Myocyte (in vitro differentiated cells): ENCODE measurements at regions not wholly inside any gene's neighbourhood (a gene's known extent, or its start where the extent isn't known, plus 50 kb on each side); places are given as distances from the start of the nearest gene placed in this dataset.
"Not testable (repeated sequence)": the region's sequence is repeated elsewhere in the genome, so short reads cannot be mapped to it uniquely, and the experiment has no call there.

ENCODE experiments used
- DNase-seq: peaks from one replicate; pipeline ENCODE4 v3.0.0-alpha.2; 2012; ENCODE audit warnings: low read depth

DNA sequence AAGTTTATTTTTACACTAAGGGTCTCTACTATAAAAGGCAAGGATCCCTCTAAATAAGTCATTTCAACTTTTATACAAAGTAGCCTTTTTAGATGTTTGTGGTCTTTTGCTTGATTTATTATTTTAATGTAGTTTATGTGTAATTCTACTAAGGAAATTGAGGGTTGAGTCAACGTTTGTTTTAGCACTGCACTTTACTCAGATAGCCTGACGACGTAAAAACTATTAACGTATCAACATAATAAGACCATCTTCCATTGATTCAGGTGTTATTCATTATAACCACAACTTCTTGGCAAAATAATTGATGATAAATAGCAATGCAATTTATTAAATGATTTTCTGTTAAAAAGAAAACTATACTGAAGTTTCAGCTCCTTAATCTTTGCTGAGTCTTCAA is 1103.6 kb upstream of the ACVR2A start:
- DNase-seq = no peak

DNA sequence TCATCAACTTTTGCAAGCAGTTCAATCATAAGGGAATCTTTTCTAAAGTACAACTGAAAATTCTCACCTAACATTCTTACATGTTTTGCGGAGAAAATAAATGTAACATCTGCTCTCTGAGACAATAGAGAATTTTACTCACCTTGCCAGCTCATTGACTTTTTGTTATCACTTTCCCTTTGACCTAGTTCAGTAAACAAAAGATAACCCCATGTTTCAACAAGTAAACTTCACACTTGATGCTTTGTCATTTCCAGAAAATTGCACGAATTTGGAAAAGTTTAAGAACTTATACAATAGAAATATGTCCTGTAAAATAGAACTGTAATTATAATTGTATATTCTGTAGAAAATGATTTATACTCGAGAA is 1110.0 kb upstream of the ACVR2A start:
- no peak for DNase-seq

DNA sequence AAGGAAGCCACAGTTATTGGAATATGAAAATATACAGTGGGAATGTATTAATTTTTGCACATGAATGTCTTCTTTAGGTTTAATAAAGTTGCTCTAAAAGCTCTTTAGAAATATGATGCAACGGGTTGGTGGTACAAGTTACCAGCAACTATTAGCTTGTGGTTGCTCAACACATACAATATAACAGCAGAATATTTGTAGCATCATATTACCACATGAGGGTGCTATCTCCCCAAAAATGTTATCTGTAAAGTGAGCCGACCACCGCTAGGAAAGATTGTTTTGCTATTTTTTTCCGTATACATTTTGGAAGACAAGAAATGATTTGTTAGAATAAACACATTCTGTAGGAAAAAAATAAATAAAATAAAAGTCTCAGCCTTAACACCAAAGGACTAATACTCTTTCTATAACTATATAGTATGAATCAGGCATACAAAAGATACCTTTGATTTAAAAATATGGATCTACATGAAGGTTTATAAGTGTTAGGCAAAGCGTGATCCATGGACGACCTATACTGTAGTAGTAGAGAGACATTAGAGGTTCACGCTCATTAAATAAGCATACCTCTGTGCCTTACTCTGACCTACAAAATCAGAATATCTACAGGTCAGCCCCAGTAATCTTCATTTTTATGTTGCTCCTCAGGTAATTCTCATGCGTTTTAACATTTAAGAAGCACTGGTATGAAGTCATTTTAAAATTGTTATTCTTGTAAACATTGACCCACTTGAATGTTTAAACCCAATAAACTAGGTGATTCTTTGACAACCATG is 1110.6 kb upstream of the ACVR2A start:
- peak; percentile 80 for DNase-seq

DNA sequence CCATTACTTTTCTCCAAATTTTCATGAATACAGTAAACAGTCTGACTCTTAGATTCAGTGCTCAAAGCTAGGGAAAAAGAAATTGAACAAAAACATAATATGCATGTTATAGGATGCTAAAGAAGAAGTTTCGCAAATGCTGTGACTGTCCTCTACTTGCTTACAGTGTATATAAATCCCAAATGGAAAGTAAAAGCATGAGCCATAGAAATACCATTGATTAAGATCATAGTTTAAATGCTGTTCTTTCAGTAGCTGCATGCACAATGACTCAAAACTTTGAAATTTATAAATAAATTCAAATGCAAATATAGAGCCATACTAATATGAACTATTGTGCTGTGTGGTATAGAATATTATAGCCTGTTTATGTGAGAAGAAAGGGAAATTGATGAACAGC is 1113.9 kb upstream of the ACVR2A start:
- DNase-seq = no peak

DNA sequence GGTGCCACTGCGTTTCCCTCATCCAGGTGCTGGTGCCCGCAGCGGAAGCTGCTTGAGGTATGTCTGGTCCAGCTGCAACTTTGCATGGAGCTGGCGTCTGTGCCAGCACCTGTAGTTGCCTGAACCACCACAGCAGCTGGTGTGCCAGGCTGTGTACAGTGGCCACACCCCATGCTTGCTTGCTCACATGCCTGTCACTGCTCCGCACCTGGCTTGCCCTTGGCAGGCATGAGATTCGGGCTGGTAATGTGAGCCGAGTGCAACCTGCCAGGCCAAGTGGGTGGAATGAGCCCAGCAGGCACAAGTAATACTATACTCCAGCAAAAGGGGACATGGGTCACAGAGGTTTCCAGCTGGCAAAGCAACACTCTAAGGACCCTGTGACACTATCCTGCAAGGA is 1123.3 kb upstream of the ACVR2A start:
- DNase-seq = peak; percentile 78

DNA sequence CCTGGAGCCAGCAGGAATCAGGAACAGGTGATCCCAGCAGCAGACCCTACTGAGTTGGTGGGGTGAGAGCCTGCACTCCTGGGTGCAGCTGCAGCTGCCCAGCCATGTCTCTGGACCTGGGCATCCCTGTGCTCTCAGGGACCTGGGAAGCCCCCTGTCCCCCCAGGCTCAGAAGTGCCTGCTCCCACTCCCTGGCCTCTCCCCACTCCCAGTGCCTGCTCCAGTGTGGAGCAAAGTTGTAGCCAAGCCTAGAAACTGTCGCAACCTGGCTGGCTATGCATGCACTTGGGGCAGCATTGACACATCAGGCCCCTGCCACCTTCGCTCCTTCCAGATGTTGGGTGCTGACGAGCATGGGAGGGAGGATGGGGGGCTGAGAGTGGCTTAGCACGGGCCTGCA is 1124.7 kb upstream of the ACVR2A start:
- no peak for DNase-seq

DNA sequence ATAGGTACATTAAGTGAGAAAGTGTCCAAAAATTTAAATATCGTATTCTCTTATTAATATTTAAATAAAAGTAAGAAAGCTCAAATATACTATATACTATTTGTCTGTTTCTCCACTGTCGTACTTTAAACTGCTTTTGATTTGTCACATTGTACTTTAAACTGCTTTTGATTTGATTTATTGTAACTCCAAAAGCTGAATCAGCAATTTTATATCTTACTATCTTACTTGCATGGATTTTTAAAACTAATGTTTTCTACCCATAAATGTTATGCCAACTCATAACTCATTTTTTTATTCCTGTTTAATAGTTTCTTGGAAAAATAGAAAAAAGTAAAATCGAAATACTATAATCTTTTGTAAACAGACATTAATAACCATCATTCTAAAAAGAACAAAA is 1128.2 kb upstream of the ACVR2A start:
- DNase-seq = no peak

DNA sequence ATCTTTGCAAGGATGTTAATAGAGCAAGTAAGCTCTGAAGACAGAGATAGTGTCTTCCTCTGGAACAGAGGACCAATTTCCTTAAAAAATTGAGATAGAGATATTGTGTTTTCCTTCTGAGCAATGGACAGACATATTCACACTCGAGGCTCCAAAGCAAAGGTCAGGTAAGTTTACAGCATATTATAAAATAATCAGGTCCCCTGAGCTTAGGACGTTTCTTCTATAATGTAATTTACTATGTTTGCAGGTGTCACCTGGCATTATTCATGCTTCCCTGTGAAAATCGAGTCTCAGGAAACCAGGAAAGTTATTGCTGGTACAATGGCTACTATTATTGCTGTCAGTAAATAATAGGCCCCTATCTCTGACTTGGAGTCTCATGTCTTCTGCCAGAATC is 1135.8 kb upstream of the ACVR2A start:
- DNase-seq = no peak

DNA sequence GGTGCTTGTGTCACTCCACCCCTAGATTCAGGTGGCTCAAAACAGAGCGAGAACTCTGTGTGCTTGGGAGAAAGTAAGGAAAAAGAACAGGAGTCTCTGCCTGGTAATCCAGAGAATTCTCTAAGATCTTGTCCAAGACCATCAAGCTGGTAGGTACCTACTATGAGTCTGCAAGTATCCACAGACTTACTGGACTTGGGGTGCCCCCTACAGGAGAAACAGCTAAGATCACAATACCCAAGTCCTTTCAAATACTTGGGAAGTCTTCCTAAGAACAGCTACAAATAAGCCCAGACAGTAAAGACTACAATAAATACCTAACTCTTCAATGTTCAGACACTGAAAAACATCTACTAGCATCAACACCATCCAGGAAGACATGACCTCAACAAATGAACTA is 1143.6 kb upstream of the ACVR2A start:
- DNase-seq = no peak

DNA sequence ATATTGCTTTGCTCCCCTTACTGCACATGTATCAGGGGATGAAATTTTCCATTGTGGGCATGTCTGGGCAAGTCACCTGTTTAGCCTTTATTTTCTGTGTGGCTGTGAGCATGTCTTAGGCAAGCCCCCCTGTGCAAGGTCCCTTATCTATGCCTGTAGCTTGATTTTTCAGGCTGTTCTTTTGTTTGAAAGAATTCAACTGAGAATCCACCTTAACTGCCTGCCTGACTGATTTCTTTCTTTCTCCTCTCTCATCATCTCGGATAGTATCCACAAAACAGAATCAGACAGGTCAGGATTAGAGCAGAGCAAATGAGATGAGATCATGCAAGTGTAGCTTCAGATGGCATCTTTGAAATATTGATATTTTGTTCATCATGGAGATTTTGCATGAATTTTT is 1147.5 kb upstream of the ACVR2A start:
- DNase-seq = no peak

DNA sequence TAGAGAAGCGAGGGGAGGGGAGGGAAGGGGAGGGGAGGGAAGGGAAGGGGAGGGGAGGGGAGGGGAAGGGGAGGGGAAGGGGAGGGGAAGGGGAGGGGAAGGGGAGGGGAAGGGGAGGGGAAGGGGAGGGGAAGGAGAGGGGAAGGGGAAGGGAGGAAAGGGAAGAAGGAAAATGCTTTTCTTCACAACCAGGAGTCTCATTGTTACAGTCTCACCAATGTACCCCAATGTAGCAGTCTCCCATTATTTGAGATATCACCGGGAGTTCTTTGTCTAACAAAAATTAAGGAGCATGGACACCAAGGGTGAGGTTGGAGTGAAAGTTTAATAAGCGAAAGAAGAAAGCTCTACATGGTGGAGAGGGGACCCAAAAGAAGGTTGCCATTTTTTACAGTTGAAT is 1148.0 kb upstream of the ACVR2A start:
- not testable (repeated sequence) for DNase-seq

DNA sequence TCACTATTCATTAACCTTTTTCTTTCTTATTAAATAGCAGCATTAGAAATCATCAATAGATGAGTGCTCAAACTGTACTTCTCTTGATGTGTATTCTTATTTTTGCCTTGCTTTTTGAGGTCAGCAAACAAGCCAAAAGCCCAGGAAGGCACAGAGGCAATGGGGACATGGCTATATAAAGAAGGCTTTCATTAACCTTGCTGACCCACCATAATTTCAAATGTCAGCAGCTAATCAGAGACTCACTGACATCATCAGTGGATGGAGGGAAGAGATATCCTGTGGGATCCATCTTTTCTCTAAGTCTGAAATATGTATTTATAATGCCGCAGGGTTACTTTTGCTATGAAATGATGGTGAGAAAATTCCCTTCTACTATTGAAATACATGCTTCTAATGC is 1162.8 kb upstream of the ACVR2A start:
- no peak for DNase-seq

DNA sequence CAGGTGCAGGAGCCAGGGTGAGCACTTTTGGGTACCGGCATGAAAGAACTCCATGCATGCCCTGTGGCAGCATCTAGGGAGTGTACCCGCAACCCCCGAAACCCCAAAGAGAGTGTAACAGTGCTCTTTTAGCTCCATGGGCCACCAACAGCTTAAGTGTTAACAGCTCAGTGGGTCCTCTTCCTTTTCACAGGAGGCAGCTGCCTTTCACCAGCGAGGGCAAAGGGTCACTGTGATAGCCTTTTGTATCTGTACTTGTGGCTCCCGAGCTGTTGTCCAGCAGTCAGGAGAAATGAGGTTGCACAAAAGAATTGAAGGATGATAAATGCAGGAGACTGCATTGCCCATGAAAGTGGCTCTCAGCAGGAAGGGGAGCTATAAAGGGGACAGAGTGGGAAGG is 1166.3 kb upstream of the ACVR2A start:
- no peak for DNase-seq

DNA sequence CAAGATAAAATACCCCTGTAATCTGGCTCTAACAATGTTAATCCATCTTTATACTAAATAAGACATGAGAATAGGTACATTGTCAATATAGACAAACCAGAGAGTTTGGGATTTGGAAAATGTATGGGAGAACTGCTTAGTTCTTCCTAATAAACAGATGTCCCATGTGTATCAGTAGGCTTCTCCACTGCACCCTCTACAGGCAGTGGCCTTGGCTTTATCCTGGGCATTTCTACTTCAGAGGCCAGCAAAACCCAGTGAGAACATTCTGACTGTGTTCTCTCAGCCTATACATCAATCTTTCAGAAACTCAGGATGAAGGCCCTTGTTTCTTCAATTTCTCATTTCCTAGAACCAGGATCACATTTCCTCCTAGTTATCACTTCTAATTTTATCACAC is 1167.5 kb upstream of the ACVR2A start:
- no peak for DNase-seq

DNA sequence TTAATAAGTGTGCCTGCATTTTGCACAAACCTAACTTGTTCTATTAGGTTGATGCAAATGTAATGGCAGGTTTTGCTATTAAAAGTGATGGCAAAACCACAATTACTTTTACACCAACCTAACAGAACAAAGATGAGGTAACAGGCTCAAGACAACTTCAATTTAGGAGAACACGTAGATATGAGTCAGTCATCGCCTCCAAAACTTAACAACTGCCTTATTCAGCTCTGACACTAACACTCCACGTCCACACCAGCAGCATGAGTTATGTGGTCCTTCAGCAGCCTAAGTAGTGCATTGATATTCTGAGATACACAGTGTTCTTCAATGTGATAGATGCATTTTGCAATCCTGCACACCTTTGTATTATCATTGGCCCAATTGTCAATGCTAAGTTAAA is 1175.1 kb upstream of the ACVR2A start:
- DNase-seq = no peak

DNA sequence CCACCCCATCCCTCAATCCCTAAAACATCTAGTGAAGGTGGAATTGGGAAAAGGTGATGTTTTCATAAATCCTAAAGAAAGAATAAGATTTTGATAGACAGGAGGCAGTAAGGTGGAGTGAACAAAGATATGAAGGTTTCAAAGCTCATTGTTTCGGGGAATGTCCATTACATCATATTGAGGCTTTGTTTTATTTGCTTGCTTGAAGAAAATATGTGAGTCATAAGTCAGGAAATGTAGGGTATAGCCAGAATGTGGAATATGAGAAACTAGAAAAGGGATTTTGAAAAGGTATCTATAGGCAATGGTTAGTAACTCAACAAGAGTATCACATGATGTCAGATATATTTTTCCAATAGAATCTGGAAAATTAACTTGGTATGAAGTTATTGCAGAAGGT is 1178.5 kb upstream of the ACVR2A start:
- peak; percentile 4 for DNase-seq

DNA sequence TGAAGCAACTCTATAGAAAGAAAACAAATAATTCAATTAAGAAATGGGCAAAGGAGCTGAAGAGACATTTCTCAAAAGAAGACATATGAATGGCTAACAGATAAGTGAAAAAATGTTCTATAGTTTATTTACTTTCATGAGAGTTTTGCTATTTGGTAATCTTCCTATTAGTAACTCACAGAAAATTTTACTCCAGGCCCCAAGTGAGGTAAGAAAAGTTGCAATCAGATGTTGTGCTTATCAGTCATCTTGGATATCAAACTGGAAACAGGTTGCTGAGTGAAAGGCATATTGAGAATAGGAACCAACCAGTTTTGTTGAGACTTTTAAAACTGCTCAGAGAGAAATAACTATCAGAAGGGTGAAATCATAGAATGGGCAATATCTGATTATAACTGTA is 1179.0 kb upstream of the ACVR2A start:
- no peak for DNase-seq

DNA sequence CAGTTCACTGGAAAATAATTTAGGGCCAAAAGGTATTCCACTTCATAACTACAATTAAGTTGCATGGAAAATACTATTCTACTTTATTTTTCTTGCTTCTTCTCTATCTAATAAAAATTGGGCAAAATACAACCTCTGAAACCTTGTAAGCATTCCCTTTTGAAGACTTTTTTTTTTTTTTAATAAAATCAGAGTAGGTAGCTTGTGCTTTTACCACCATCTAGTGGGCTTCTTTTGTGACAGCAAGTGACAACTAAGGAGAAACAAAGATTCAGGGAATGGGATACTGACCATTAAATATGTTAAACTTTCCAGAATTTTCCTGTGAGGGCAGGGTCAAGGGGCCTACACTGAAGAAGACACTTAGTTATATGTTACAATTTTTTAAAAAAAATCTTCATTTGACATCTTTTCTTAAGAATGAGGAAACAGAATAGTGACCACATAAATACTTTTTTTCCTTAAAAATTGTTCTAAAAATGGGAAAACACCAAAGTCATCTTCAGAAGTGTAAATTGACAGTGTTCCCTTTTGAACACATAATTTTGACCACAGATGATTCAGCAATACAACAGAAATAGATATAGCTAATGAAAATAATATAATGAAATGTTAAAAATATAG is 1183.2 kb upstream of the ACVR2A start:
- DNase-seq = peak; percentile 61

DNA sequence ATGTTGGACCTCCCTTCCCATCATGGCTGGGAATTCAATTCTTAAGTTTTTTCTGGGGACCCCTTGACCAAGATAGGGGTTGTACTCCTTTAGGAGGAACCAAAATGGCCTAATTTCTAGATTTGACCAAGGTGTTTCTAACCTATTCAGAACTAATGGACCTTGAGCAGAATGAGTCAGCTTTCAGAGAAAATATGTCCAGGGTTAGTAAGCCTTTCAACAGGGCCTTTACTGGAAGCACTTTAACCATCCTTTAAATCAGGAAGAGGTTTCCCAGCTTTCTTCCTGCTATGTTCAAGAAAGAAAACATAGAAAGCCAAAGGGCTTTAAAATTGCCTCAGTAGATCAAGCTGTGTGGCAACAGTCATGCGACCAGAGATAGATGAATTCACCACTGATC is 1184.9 kb upstream of the ACVR2A start:
- no peak for DNase-seq

DNA sequence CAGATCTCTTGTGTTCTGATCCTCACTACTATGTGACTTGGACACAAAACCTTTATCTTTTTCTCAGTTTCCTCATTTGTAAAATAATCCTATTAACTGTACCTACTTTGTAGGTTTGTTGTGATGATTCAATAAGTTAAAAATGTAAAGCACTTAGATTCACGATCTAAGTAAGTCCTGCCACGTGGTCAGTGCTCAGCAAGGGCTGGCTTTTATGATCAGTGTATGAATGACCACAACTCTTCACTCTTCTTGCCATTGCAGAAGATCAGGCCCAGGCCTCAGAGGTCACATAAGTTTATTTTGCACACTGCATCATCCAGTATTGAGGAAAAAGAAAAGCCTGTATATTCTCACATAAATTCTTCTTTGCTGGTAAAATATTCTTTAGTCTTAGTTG is 1192.5 kb upstream of the ACVR2A start:
- DNase-seq = no peak

DNA sequence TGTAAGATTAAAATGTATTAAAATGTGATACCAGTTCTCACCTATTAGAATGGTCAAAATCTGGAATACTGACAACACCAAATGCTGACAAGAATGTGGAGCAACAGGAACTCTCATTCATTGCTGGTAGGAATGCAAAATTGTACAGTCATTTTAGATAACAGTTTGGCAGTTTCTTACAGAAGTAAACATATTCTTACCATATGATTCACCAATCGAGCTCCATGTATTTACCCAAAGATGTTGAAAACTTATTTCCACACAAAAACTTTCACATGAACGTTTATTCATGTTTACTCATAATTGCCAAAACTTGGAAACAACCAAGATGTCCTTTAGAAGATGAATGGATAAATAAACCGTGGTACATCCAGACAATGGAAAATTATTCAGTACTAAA is 1193.5 kb upstream of the ACVR2A start:
- no peak for DNase-seq

DNA sequence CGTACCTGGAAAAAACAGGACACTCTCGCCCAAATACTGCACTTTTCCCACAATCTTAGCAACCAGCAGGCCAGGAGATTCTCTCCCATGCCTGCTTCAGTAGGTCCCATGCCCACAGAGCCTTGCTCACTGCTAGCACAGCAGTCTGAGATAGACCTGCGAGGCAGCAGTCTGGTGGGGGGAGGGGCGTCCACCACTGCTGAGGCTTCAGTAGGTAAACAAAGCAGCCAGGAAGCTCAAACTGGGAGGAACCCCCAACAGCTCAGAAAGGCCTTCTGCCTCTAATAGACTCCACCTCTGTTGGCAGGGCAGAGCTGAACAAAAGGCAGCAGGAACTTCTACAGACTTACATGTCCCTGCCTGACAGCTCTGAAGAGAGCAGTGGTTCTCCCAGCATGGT is 1202.8 kb upstream of the ACVR2A start:
- DNase-seq = no peak
